ENCODE measurements at regions not wholly inside any gene's neighbourhood (a gene's known extent, or its start where the extent isn't known, plus 50 kb on each side); places are given as distances from the start of the nearest gene placed in this dataset.

- H3K27me3 Mint-ChIP-seq (ENCODE audit: low read depth in 3 of 3): peaks cover 0 to 6% (median 3%) of the 10 kb centered on the region in 3 donors
- H3K9ac ChIP-seq (ENCODE audit: insufficient read depth, low read length, poor library complexity, severe bottlenecking): no peak overlapping the region
- no peak for DNase-seq
Observed at GRCh38 chr12:28082096-28082495, 108.2 kb upstream of the CCDC91 start.

GRCh38 chr12:28083840-28084678, 106.2 kb upstream of the CCDC91 start:
- no peaks in the 10 kb centered on the region for H3K36me3 ChIP-seq (replicated peaks in 1 of 2; ENCODE audit: control insufficient read depth in 1 of 2, insufficient read depth in 2 of 2, low read length in 2 of 2)
- no peak for DNase-seq
- H3K27me3 ChIP-seq (ENCODE audit: control insufficient read depth in 2 of 2, insufficient read depth in 2 of 2, low read length in 2 of 2): peaks cover 0 to 3% of the 10 kb centered on the region in 2 donors
- H3K9ac ChIP-seq (ENCODE audit: insufficient read depth, low read length, poor library complexity, severe bottlenecking): no peak overlapping the region
- no CpG with 5 or more reads among the region's 7 CpGs for WGBS (ENCODE audit: insufficient coverage)
- H3K4me3 ChIP-seq (replicated peaks in 1 of 3; ENCODE audit: low read depth in 2 of 3, low read length in 3 of 3): no peak overlapping the region
- H3K79me2 ChIP-seq (ENCODE audit: insufficient read depth, low read length): no peaks in the 10 kb centered on the region
- no peak overlapping the region for H3K27ac ChIP-seq (ENCODE audit: low read depth in 1 of 2, low read length in 2 of 2)
- H3K4me1 ChIP-seq (ENCODE audit: control insufficient read depth in 1 of 2, insufficient read depth in 2 of 2, low read length in 2 of 2): no peaks in the 10 kb centered on the region
- no peak overlapping the region for H3K4me2 ChIP-seq (replicated peaks; ENCODE audit: extremely low read depth, low read length, poor library complexity, severe bottlenecking)
- H3K9me3 ChIP-seq (replicated peaks in 1 of 2; ENCODE audit: control insufficient read depth in 1 of 2, insufficient read depth in 1 of 2, low read length in 2 of 2): no peaks in the 10 kb centered on the region
- peaks cover 0 to 2% (median 2%) of the 10 kb centered on the region in 7 donors for H3K9me3 Mint-ChIP-seq
- H3K27me3 Mint-ChIP-seq (ENCODE audit: low read depth in 3 of 3): peaks cover 0 to 6% (median 3%) of the 10 kb centered on the region in 3 donors
- no peak overlapping the region for H3K4me3 Mint-ChIP-seq
- H3K27ac Mint-ChIP-seq: no peak overlapping the region
- H4K20me1 ChIP-seq (ENCODE audit: insufficient read depth, low read length): no peaks in the 10 kb centered on the region
- intact Hi-C loops (cut with micrococcal nuclease): no loop called here
- H3K4me1 Mint-ChIP-seq: no peaks in the 10 kb centered on the region
- H2AFZ ChIP-seq (ENCODE audit: insufficient read depth, low read depth, low read length, poor library complexity, severe bottlenecking): no peak overlapping the region
- no peak for TF ChIP-seq CTCF (IDR thresholded peaks at IDR 0.05)
- no peaks in the 10 kb centered on the region for H3K36me3 Mint-ChIP-seq

More at GRCh38 chr12:28082096-28082495, 108.2 kb upstream of the CCDC91 start:
- no peak overlapping the region for H3K4me2 ChIP-seq (replicated peaks; ENCODE audit: extremely low read depth, low read length, poor library complexity, severe bottlenecking)
- no peak overlapping the region for H2AFZ ChIP-seq (ENCODE audit: insufficient read depth, low read depth, low read length, poor library complexity, severe bottlenecking)
- no peaks in the 10 kb centered on the region for H4K20me1 ChIP-seq (ENCODE audit: insufficient read depth, low read length)
- TF ChIP-seq CTCF (IDR thresholded peaks at IDR 0.05): no peak
- no peak overlapping the region for H3K4me3 ChIP-seq (replicated peaks in 1 of 3; ENCODE audit: low read depth in 2 of 3, low read length in 3 of 3)
- Mint-ChIP-seq H3K4me1 (no peaks in the 10 kb centered on the region), H3K36me3 (no peaks in the 10 kb centered on the region), H3K4me3 (no peak overlapping the region), H3K9me3 (peaks cover 0 to 3% (median 2%) of the 10 kb centered on the region in 7 donors), H3K27ac (no peak overlapping the region)
- H3K79me2 ChIP-seq (ENCODE audit: insufficient read depth, low read length): no peaks in the 10 kb centered on the region
- H3K4me1 ChIP-seq (ENCODE audit: control insufficient read depth in 1 of 2, insufficient read depth in 2 of 2, low read length in 2 of 2): no peaks in the 10 kb centered on the region
- no peaks in the 10 kb centered on the region for H3K36me3 ChIP-seq (replicated peaks in 1 of 2; ENCODE audit: control insufficient read depth in 1 of 2, insufficient read depth in 2 of 2, low read length in 2 of 2)
- no peaks in the 10 kb centered on the region for H3K27me3 ChIP-seq (ENCODE audit: control insufficient read depth in 2 of 2, insufficient read depth in 2 of 2, low read length in 2 of 2)
- H3K9me3 ChIP-seq (replicated peaks in 1 of 2; ENCODE audit: control insufficient read depth in 1 of 2, insufficient read depth in 1 of 2, low read length in 2 of 2): no peaks in the 10 kb centered on the region
- no peak overlapping the region for H3K27ac ChIP-seq (ENCODE audit: low read depth in 1 of 2, low read length in 2 of 2)
- WGBS (ENCODE audit: insufficient coverage): no CpG with 5 or more reads among the region's 1 CpG
- intact Hi-C loops (cut with micrococcal nuclease): no loop called here
